Right hindlimb (tissue), 1 donor: ENCODE measurements at regions not wholly inside any gene's neighbourhood (a gene's known extent, or its start where the extent isn't known, plus 50 kb on each side); places are given as distances from the start of the nearest gene placed in this dataset.
"Not testable (repeated sequence)": the region's sequence is repeated elsewhere in the genome, so short reads cannot be mapped to it uniquely, and the experiment has no call there.

ENCODE experiments used
- DNase-seq: peaks from one replicate; pipeline ENCODE4 v3.0.0-alpha.2; 2018

DNA sequence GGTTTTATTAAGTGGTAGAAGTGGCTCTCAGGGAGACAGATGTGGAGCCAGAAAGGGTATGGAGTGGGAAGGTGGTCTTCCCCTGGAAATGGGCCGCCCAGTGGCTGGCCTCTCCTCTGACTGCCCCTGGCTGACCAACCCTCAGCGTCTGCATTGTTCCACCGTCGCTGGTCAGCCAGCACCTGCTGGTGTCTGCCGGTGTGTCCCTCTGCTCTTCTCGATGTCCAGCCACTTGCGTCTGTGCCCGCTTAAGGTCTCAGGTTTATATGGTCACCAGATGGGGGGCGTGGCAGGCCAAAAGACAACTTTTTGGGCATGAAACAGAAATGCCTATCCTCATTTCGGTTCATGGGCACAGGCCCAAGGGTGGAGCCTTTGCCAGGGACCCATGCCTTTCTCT, 1221.5 kb downstream of the JRKL start:
- no peak for DNase-seq

DNA sequence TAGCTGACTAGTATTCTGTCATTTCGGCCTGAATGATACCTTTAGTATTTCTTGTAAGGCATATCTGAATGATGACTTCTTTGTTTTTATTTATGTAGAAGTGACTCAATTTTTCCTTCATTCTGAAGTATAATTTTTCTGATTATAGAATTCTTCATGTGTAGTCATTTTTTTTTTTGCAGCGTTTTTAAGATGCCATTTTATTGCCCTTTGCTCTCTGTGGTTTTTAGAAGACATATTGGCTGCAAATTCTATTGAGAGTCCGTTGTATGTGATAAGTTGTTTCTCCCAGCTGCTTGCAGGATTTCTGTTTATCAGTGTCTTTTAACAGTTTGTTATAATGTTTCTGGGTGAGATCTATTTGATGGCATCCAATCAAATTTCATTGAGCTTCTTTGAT, 1224.8 kb downstream of the JRKL start:
- no peak for DNase-seq

DNA sequence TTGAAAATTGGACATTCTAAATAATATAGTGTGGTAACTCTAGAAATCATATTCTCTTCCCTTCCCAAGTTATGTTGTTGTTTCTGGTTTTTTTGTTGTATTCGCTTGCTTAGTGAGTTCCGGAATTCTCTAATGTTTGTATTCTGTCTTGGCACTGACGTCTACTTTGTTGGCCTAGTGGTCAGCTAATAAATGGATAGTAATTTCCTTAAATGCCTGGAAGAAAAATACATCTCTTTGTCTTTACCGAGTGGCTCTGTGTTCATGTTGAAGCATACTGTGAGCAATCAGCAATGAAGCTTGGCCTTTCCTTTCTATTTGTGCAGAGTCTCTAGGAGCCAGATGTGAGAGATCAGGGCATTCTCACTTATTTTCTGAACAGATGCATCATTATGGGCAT, 1225.7 kb downstream of the JRKL start:
- DNase-seq, result no peak

DNA sequence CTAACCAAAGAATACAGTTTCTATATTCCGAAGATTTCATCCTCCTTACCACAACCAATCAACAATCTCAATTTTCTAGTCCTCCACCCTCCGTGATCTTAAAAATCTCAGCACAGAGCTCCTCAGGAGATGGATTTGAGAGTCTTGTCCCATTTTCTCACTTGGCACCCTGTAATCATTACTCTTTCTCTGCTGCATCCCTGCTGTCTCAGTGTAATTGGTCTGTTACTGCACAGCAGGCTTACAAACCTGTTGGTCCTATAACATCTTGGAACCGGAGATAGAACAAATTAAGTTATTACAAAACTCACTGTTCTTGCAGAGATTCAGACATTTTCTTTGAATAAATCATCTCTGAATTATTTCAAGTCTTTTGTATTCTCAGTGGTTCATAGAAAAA, 1227.2 kb downstream of the JRKL start:
- DNase-seq, result no peak

DNA sequence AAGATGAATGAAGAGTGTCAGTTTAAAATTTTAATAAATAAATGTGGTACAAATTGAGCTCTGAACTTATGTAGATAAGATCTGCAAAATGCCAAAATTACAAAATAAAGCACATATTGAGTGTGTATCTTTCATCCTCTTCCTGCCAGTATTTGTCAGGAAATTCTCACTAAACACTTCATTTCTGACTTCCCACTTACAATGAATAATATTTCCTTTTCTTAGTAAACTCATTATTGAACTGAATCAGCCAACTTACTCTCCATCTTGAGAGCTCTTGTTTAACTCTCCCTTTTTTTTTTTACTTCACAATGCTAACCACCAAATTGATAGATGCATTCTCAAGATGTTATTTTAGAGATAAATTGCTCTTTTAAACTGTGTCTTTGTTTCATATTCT, 1230.2 kb downstream of the JRKL start:
- DNase-seq, result no peak

DNA sequence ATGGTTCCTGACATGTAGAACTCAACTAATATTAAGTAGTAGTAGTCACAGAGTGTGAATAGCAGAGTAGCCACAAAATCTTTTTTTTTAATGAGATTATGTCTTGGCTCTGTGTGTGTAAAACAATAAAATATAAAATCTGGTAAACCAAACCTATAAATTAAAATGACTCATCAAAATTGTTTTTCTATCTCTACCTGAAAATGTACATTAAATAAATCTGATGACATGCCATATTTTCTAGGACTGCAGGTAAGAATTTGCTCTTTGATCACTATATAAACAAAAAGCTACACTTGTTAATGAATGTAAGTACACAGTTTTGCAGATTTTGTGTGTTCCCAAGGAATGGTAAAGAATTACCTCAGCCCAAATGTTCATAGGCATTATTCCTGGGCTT, 1231.5 kb downstream of the JRKL start:
- DNase-seq, result no peak

DNA sequence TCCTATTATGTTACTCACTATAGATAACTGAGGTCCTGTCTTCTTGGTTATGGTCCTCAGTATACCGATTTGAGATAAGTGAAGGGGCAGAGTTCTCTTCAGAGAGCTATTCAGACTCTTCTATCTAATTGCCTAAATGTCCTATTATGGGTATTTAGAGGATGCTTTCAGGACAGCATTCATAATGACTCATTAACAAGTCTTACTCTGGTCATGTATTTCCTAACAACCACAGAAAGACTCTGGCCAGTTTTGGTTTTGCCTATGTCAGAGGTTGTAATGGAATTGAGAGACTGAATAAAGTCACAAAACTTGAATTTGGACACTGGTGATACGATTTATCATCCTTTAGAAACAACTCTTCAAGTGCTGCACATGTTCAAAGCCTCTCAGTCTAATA, 1233.0 kb downstream of the JRKL start:
- no peak for DNase-seq

DNA sequence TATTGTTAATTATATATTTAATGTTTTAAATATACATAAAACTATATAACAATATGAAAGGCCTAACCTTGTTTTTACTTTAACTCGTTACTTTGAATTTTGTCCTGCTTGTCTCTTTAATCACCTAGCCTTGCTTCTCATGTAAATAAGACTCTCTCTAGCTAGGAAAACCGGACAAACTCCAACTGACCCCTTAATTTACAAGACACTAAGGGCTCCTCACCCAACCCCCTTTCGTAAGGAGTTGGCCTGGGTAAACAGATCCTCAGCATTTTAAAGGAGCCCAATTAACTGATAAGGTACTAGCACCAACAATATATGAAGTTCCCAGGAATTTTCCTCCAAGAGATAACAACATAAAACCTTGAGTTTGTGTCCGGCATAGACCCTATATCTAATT, 1246.9 kb downstream of the JRKL start:
- not testable (repeated sequence) for DNase-seq

DNA sequence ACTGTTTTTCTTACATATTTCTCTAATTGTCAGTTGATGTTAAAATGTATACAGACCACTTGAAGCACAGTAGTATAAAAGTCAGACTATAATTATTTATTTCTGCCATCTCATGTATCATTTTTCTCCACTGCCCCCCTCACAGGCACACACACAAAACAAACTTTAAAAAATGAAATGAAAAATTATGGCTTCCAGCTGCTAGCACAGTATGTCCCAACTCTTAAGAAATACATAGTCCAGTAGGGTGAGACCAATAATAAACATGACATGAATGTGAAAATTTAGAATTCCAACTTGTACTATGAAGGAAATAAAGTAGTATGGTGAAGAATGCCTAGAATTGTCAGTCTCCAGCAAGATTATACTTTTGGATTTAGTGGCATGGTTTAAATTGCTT, 1247.9 kb downstream of the JRKL start:
- no peak for DNase-seq

DNA sequence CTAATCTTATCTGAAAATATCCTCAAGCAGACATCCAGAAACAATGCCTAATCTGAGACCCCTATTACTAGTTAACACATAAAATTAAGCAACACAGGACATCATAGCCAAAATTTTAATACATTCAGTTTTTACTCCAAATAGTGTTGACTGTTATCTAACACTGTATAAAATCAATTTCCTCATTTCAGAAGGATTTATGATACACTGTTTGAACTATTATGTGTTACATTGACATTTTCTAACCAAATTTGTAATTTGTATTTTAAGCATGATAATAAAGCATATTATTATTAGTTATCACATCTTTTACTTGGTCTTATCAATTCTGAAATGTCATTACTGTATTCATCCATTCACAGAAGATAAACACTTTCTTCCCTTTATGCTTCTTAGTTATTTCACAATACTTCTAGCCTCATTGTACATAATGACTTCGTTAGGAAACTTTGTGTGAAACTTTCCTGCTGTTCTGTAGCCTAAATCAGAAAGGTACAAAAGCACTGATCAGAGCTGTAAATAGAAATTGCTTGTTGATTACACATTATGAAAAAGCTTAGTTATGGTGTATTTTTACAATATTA, 1248.9 kb downstream of the JRKL start:
- no peak for DNase-seq

DNA sequence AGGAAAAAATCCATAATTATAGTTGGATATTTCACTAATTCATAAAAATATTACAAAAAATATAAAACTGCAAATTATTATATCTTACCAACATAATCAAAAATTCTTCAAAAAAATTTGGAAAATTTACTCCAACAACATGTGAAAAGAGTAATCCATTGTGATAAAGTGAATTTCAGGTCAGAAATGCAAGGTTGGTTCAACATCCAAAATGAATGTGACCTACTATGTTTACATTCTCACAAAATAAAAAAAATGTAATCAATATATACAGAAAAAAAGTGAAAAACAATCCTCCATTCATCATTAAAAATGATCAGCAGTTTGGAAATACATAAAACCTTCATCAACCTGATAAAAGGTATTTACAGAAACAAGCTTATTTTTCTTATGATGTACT, 1252.2 kb downstream of the JRKL start:
- DNase-seq, result no peak

DNA sequence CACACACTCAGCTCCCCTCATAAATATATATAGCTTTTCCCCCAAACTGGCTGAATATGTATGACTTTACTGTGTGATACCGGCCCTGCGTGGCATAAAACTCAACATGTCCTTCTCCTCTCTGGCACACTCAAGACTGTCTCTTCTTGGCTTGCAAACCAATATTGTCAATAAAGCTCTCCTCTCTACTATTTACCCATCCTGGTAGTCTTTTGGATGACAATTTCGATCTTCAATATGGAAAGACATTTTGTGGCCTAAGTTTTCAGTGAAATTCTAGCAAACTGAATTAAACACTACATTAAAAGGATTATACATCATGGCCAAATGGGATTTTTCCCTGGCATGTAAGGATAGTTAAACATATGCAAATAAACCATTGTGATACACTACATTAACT, 1255.9 kb downstream of the JRKL start:
- no peak for DNase-seq

DNA sequence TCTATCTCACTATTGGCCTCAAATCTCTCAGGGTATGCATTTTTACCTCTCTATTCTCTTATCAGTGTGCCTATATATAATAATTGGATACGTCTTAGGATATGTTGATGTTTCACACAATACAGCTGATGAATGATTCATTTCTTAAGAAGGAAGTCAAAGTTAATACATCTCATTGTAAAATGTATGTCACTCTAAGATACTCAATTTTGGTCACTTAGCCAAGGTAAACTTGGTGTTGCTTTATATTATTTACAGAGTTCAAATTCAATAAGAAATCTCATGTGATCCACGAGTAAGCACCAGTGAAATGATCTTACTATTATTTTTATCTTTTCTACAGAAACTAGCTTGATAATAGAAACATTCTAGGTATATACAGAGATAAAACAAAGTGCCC, 1266.5 kb downstream of the JRKL start:
- no peak for DNase-seq

DNA sequence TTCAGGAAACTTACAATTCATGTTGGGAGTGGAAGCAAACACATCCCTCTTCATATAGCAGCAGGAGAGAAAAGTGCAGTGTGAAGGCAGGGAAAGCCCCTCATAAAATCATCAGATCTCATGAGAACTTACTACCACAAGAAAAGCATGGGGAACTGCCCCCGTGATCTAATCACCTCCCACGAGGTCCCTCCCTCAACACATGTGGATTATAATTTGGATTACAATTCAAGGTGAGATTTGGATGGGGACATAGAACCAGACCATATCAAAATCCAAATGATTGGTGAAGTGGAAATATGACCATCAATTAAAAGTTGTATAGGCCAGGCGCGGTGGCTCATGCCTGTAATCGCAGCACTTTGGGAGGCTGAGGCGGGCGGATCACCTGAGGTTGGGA, 1268.0 kb downstream of the JRKL start:
- no peak for DNase-seq

DNA sequence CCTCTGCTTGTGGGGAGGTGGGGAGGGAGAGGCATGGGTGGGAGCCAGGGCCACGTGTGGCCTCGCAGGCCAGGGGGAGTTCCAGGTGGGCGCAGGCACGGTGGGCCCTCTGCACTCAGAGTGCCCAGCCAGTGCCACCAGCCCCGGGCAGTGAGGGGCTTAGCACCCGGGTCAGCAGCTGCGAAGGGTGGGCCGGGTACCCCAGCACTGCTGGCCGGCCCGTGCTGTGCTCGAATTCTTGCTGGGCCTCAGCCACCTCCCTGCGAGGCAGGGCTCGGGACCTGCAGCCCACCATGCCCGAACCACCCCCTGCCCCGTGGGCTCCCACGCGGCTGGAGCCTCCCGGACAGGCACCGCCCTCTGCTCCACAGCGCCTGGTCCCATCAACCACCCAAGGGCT, 1277.2 kb downstream of the JRKL start:
- no peak for DNase-seq

DNA sequence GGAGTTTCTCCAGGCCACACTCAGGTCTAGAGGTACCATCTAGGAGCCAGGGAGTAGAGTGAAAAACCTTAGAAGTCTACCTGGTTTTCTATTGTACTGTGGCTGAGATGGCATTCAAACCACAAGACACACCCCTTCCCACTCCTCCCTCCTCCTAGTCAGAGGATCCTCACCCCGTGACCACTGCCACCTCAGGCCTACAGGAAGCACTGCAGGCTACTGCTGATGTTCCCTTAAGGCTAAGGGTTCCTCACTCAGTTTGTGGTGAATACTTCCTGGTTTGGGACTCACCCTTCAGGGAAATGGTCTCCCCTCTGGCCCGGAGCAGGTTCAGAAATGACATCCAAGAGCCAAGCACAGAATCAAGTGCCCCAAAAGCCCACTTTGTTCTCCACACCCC, 1293.9 kb downstream of the JRKL start:
- no peak for DNase-seq

DNA sequence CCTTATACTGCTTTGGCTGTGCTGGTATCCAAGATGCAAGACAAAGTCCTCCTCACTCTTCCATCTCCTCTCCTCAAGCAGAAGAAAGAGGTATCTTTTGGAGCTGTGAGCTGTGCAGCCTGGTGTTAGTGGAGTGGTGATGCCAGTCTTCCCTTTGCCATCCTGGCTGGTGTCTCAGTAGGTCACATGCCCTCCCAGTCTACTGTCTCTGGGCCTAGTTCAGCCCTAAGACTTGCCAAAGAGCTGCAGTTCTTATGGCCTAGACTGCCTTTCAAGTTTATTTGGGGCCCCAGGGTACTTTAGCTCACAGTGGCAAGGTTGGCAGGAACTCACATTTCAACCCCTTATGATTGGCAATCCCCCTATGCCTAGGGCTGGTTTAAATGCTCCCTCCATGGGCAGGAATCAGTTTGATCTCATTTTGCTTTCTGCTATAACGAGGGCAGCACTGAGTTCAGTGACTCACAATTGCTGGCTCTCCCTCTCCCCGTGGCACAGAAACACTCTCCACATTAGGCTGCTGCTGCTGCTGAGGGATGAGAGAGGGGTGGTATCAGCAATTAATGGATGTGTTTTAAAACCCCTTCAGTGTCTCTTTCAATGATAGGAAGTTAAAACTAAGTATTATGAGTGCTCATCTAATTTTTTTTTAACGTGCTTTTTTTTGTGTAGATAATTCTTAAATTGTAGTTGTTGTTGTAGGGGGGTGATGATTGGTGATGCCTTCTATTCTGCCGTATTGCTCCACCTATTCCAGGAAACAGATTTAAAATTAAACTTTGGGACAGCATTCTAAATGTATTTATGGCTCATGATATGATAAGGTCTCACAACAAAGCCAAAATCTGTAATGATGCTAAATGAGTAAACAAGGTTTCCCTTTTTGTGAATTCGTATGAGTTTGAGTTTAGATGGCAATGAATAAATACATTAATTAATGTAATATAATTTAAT, 1295.0 kb downstream of the JRKL start:
- no peak for DNase-seq

DNA sequence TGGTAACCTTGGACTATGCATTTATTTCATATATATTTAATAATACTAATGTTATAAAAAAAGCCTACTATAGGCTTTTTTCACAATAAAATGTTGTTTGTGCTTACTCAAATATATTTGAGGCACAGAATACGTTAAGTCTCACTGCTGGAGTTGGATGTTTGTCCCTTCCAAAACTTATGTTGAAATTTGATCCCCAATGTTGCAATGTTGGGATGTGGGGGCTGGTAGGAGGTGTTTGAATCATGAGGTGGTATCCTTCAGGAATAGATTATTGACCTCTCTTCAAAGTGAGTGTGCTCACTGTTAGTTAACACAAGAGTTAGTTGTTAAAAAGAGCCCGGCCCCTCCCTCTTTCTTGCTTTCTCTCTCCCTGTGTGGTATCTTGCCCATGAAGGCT, 1295.9 kb downstream of the JRKL start:
- DNase-seq, result no peak

DNA sequence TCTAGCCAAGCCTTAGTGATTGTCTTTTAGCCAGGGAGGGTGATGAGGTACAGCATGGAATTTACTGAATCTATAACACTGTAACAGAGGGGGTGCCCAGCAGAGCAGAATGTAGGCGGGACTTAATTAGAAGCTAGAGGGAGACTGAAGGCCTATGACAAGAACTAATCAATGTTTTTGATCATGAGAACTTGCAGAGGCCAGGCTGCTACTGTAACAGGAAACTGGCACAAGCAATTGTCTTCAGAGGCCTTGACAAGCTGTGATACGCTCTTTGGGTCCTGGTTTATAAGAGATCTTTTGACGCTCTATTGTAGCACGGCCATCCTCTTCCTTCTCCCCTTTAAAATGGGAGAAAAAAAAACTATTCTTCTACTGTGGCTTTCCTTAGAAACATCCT, 1297.3 kb downstream of the JRKL start:
- no peak for DNase-seq

DNA sequence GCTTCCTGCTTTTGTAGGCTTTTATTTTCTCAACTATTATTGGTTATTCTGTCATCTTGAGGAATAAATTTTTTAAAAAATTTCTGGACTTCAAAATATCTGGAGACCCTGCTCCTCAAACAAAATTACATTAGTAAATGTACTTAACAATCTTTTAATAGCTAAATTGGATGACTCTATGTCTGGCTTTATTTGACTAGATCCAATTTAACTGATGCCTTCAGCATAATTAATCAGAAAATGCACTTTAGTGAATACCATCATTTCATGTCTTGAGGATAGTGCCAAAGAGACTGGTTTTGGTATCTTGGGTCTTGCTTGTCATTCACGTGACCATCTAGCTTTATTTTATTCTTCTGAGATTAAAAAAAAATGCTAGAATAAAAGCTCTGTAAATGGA, 1301.2 kb downstream of the JRKL start:
- DNase-seq, result no peak

DNA sequence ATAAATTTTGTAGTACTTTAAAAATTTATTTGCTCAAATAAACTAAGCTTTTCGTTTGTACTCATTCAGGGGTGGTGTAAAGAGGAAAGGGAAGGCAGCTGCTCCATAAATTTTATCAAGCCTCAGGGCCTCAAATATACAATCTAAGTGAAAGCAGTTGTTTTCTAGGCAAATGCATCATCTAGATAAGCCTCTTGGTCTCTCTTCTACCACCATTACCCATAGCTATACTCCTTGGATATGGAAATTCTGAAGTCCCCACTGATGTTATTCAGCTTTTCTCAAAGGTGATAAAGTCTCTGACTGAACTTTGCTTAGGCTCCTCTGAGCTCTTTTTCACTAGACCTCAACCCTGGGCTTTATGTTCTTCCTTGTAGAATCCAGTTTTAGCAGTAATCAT, 1313.1 kb downstream of the JRKL start:
- no peak for DNase-seq

DNA sequence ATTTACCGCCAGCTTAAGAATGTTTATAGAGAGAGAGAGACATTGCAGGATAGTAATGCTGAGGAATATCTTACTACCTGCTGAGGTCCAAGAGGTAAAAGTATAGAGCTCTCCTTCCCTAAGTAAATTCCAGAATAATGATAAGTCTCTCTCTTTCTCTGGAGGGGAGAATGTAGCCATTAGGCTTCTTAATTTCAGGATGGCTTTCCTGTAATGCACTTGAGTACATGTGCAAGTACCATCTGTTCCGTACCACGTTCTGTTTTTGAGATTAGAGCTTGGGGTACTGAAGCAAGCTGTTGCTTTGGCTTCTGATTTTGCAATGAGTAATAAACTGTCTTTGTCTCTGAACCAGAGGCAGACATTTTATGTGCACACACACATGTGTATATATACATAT, 1314.0 kb downstream of the JRKL start:
- DNase-seq, result no peak

DNA sequence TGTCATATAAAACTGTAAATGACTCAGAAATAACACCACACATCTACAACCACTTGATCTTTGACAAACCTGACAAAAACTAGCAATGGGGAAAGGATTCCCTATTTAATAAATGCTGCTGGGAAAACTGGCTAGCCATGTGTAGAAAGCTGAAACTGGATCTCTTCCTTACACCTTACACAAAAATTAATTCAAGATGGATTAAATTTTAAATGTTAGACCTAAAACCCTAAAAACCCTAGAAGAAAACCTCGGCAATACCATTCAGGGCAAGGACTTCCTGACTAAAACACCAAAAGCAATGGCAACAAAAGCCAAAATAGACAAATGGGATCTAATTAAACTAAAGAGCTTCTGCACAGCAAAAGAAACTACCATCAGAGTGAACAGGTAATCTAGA, 1315.3 kb upstream of the CNTN5 start:
- not testable (repeated sequence) for DNase-seq

DNA sequence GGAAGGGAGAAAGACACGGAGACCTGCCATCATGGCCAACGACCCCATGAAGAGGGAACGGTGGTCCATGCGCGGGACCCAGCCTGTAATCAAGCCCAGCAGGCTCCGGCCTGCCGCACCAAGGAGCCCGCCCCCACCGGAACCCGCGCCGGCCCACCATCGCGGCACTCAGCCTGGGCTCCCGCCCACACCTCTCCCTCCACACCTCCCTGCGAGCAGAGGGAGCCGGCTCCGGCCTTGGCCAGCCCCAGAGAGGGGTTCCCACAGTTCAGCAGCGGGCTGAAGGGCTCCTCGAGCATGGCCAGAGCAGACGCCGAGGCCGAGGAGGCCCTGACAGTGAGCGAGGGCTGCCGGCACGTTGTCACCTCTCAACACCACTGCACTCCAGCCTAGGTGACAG, 1302.8 kb upstream of the CNTN5 start:
- DNase-seq, result no peak

DNA sequence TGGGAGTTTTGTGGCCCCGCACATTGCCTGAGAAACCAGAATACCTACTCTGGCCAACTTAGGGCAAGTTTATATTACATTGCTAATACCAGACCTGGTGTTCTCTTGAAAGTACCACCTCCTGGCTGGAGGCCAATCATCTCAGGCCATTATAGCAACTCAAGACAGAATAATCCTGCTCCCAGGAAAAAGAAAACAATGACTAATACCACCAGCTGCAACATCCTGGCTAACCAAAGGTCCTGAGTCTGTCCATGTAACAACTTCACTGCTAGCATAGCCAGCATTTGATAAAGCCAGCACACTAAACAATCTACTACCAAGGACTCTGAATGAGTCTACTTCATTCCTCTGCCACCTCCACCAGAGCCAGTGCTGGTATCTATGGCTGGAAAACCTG, 1298.7 kb upstream of the CNTN5 start:
- no peak for DNase-seq
